HepG2 (cell line): ENCODE measurements at regions not wholly inside any gene's neighbourhood (a gene's known extent, or its start where the extent isn't known, plus 50 kb on each side); places are given as distances from the start of the nearest gene placed in this dataset.

Experiments used
- ATF7-NPFF ChIP-seq: sonication (generic); formaldehyde crosslinking; IDR thresholded peaks from 2 replicates; pipeline ENCODE4 v1.8.1; 2023; ENCODE audit warnings: mild to moderate bottlenecking, low read depth, missing genetic modification reagents, moderate library complexity
- CHD4 ChIP-seq: fragments of 200-600 bp; sonication (generic); IDR thresholded peaks from 2 replicates; pipeline ENCODE4 v1.7.0; 2017; ENCODE audit warnings: mild to moderate bottlenecking, low read length, borderline replicate concordance
- ELF4 ChIP-seq: sonication (generic); formaldehyde crosslinking; IDR thresholded peaks from 2 replicates; pipeline ENCODE4 v1.5.0; 2020; ENCODE audit warnings: missing genetic modification reagents, mild to moderate bottlenecking, moderate library complexity, borderline replicate concordance
- FOXA3 ChIP-seq: IDR thresholded peaks from 2 replicates; pipeline ENCODE4 v1.6.1; 2016; ENCODE audit warnings: missing genetic modification reagents, missing compliant biosample characterization
- HMGA1 ChIP-seq: sonication (generic); formaldehyde crosslinking; conservative IDR thresholded peaks from 2 replicates; pipeline ENCODE4 v1.4.0; 2020; ENCODE audit warnings: missing genetic modification reagents
- NR2F1 ChIP-seq, 2 experiments: fragments of 450-650 bp in 1 of 2; formaldehyde crosslinking in 1 of 2; IDR thresholded peaks; 2 replicates each; pipeline versions ENCODE4 v1.5.0 to v1.6.1; 2016 to 2020; ENCODE audit warnings: mild to moderate bottlenecking in 1 of 2, missing compliant biosample characterization in 1 of 2, missing genetic modification reagents in 1 of 2, moderate library complexity in 1 of 2
- PITX1 ChIP-seq: sonication (generic); formaldehyde crosslinking; IDR thresholded peaks from 2 replicates; pipeline ENCODE4 v1.5.1; 2020; ENCODE audit warnings: mild to moderate bottlenecking, missing genetic modification reagents
- ZFP37 ChIP-seq: sonication (generic); formaldehyde crosslinking; IDR thresholded peaks from 2 replicates; pipeline ENCODE4 v1.4.0; 2020; ENCODE audit warnings: missing genetic modification reagents, borderline replicate concordance
- ZMYM4 ChIP-seq: sonication (generic); formaldehyde crosslinking; IDR thresholded peaks from 2 replicates; pipeline ENCODE4 v1.8.1; 2023; ENCODE audit warnings: mild to moderate bottlenecking, missing genetic modification reagents
- ZNF34 ChIP-seq: sonication (generic); formaldehyde crosslinking; IDR thresholded peaks from 2 replicates; pipeline ENCODE4 v1.4.0; 2020; ENCODE audit warnings: mild to moderate bottlenecking, missing genetic modification reagents, borderline replicate concordance
- ZNF343 ChIP-seq: sonication (generic); formaldehyde crosslinking; IDR thresholded peaks from 2 replicates; pipeline ENCODE4 v1.4.0; 2020; ENCODE audit warnings: mild to moderate bottlenecking, missing genetic modification reagents
- TF ChIP-seq, protein P1 (sequence below): IDR thresholded peaks from 2 replicates; pipeline ENCODE4 v1.6.1; 2018; ENCODE audit warnings: missing genetic modification reagents
- TF ChIP-seq, protein P2 (sequence below), 2 experiments: IDR thresholded peaks; 2 replicates each; pipeline ENCODE4 v1.6.1; 2011 to 2012; ENCODE audit warnings: low read length in 2 of 2, borderline replicate concordance in 1 of 2, low read depth in 1 of 2, mild to moderate bottlenecking in 1 of 2, moderate library complexity in 1 of 2
- TF ChIP-seq, protein P3 (sequence below): sonication (generic); formaldehyde crosslinking; IDR thresholded peaks from 2 replicates; pipeline ENCODE4; 2020; ENCODE audit warnings: missing genetic modification reagents, mild to moderate bottlenecking, borderline replicate concordance
- TF ChIP-seq, protein P4 (sequence below): sonication (generic); formaldehyde crosslinking; IDR thresholded peaks from 2 replicates; pipeline ENCODE4 v1.4.0; 2020; ENCODE audit warnings: missing genetic modification reagents, borderline replicate concordance

DNA sequence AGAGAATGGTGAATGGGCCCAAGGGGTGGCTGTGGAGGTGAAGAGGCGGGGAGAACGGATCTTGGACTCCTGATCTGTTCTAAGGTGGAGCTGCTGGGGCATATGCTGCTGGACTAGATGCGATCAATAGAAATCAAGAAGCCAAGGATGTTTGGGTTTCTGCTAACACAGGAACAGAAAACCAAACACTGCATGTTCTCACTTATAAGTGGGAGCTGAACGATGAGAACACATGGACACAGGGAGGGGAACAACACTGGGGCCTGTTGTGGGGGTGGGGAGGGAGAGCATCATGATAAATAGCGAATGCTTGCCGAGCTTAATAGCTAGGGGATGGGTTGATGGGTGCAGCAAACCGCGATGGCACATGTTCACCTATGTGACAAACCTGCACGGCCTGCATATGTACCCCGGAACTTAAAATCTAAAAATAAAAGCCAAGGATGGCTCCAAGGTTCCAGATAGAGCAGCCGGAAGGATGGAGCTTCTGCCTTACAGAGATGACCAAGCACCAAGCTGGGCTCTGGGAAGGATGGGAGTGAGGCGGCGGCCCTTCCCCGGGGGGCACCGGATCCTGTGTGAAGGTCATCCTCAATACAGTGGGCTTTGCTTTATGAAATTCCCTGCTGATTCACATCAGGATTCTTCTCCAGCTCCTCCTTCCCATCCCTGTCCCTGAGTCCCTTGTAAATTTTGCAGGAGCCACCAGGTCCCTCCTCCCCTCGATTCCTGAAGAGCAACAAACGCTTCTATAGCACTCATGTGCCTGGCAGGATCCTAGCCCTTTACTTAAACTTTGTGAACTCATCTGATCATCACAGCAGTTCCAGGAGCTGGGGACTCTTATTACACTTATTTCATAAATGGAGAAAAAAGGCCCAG lies 109.2 kb upstream of the PTPN1 start (continued):
- TF ChIP-seq, protein P1, sequence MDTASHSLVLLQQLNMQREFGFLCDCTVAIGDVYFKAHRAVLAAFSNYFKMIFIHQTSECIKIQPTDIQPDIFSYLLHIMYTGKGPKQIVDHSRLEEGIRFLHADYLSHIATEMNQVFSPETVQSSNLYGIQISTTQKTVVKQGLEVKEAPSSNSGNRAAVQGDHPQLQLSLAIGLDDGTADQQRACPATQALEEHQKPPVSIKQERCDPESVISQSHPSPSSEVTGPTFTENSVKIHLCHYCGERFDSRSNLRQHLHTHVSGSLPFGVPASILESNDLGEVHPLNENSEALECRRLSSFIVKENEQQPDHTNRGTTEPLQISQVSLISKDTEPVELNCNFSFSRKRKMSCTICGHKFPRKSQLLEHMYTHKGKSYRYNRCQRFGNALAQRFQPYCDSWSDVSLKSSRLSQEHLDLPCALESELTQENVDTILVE (CRISPR knock-in tag): no peak
- TF ChIP-seq ZNF343 (CRISPR knock-in tag) (no peak), NR2F1 (CRISPR knock-in tag; IDR thresholded peaks at IDR 0.05) (no peak), FOXA3 (CRISPR knock-in tag) (no peak; the same call in 1 of the 2 replicates), ZMYM4 (CRISPR knock-in tag) (no peak), HMGA1 (CRISPR knock-in tag) (no peak), ZFP37 (peak; percentile 21; the same call in 1 of the 2 replicates), ELF4 (no peak), CHD4 (no peak), PITX1 (no peak), ATF7-NPFF (no peak), ZNF34 (no peak)
- TF ChIP-seq, protein P2, sequence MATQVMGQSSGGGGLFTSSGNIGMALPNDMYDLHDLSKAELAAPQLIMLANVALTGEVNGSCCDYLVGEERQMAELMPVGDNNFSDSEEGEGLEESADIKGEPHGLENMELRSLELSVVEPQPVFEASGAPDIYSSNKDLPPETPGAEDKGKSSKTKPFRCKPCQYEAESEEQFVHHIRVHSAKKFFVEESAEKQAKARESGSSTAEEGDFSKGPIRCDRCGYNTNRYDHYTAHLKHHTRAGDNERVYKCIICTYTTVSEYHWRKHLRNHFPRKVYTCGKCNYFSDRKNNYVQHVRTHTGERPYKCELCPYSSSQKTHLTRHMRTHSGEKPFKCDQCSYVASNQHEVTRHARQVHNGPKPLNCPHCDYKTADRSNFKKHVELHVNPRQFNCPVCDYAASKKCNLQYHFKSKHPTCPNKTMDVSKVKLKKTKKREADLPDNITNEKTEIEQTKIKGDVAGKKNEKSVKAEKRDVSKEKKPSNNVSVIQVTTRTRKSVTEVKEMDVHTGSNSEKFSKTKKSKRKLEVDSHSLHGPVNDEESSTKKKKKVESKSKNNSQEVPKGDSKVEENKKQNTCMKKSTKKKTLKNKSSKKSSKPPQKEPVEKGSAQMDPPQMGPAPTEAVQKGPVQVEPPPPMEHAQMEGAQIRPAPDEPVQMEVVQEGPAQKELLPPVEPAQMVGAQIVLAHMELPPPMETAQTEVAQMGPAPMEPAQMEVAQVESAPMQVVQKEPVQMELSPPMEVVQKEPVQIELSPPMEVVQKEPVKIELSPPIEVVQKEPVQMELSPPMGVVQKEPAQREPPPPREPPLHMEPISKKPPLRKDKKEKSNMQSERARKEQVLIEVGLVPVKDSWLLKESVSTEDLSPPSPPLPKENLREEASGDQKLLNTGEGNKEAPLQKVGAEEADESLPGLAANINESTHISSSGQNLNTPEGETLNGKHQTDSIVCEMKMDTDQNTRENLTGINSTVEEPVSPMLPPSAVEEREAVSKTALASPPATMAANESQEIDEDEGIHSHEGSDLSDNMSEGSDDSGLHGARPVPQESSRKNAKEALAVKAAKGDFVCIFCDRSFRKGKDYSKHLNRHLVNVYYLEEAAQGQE (IDR thresholded peaks at IDR 0.05; ENCODE audit: borderline replicate concordance in 1 of 2, low read depth in 1 of 2, low read length in 2 of 2): no peak
- TF ChIP-seq, protein P3, sequence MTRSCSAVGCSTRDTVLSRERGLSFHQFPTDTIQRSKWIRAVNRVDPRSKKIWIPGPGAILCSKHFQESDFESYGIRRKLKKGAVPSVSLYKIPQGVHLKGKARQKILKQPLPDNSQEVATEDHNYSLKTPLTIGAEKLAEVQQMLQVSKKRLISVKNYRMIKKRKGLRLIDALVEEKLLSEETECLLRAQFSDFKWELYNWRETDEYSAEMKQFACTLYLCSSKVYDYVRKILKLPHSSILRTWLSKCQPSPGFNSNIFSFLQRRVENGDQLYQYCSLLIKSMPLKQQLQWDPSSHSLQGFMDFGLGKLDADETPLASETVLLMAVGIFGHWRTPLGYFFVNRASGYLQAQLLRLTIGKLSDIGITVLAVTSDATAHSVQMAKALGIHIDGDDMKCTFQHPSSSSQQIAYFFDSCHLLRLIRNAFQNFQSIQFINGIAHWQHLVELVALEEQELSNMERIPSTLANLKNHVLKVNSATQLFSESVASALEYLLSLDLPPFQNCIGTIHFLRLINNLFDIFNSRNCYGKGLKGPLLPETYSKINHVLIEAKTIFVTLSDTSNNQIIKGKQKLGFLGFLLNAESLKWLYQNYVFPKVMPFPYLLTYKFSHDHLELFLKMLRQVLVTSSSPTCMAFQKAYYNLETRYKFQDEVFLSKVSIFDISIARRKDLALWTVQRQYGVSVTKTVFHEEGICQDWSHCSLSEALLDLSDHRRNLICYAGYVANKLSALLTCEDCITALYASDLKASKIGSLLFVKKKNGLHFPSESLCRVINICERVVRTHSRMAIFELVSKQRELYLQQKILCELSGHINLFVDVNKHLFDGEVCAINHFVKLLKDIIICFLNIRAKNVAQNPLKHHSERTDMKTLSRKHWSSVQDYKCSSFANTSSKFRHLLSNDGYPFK: 0 out of 2 replicates have a peak, but pooled peaks have one; percentile 15
- TF ChIP-seq, protein P4, sequence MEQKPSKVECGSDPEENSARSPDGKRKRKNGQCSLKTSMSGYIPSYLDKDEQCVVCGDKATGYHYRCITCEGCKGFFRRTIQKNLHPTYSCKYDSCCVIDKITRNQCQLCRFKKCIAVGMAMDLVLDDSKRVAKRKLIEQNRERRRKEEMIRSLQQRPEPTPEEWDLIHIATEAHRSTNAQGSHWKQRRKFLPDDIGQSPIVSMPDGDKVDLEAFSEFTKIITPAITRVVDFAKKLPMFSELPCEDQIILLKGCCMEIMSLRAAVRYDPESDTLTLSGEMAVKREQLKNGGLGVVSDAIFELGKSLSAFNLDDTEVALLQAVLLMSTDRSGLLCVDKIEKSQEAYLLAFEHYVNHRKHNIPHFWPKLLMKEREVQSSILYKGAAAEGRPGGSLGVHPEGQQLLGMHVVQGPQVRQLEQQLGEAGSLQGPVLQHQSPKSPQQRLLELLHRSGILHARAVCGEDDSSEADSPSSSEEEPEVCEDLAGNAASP (CRISPR knock-in tag): no peak
